ENCODE measurements at regions not wholly inside any gene's neighbourhood (a gene's known extent, or its start where the extent isn't known, plus 50 kb on each side); places are given as distances from the start of the nearest gene placed in this dataset.
A peak's percentile ranks its signal among the peaks of the same experiment; 100 is the strongest.

- FAIRE-seq (no peak), DNase-seq (ENCODE audit: insufficient read length, low spot score) (no peak)
- TF ChIP-seq POU2F2 (IDR thresholded peaks at IDR 0.05; ENCODE audit: low read depth, low read length) = no peak
- no peak for TF ChIP-seq TAF1 (IDR thresholded peaks at IDR 0.05; ENCODE audit: low read depth, low read length)
- no peak for TF ChIP-seq POLR2AphosphoS5 (IDR thresholded peaks at IDR 0.05; ENCODE audit: low read depth, low read length)
- no peak for TF ChIP-seq PAX5 (IDR thresholded peaks at IDR 0.05; ENCODE audit: insufficient read depth, low read length, severe bottlenecking)
- TF ChIP-seq POLR2A (IDR thresholded peaks at IDR 0.05; ENCODE audit: low read depth, low read length) = no peak
Measured at GRCh38 chr2:7613831-7614230, 696.6 kb downstream of the RNF144A start.

GRCh38 chr2:7618031-7618430 lies 700.8 kb downstream of the RNF144A start:
- DNase-seq (ENCODE audit: insufficient read length, low spot score) (no peak), FAIRE-seq (no peak)
- TF ChIP-seq POLR2AphosphoS5 (IDR thresholded peaks at IDR 0.05; ENCODE audit: low read depth, low read length) (no peak), TAF1 (IDR thresholded peaks at IDR 0.05; ENCODE audit: low read depth, low read length) (no peak), POLR2A (IDR thresholded peaks at IDR 0.05; ENCODE audit: low read depth, low read length) (no peak), PAX5 (IDR thresholded peaks at IDR 0.05; ENCODE audit: insufficient read depth, low read length, severe bottlenecking) (no peak), POU2F2 (IDR thresholded peaks at IDR 0.05; ENCODE audit: low read depth, low read length) (no peak), SPI1 (IDR thresholded peaks at IDR 0.05; ENCODE audit: low read depth, low read length) (no peak)

- FAIRE-seq (no peak), DNase-seq (ENCODE audit: insufficient read length, low spot score) (no peak)
- TF ChIP-seq POU2F2 (IDR thresholded peaks at IDR 0.05; ENCODE audit: low read depth, low read length) (no peak), PAX5 (IDR thresholded peaks at IDR 0.05; ENCODE audit: insufficient read depth, low read length, severe bottlenecking) (no peak), POLR2AphosphoS5 (IDR thresholded peaks at IDR 0.05; ENCODE audit: low read depth, low read length) (no peak), SPI1 (IDR thresholded peaks at IDR 0.05; ENCODE audit: low read depth, low read length) (no peak)
Measured at GRCh38 chr2:7619203-7619970, 702.2 kb downstream of the RNF144A start.

GRCh38 chr2:7620255-7620654 lies 703.0 kb downstream of the RNF144A start:
- DNase-seq (ENCODE audit: insufficient read length, low spot score) = no peak
- FAIRE-seq = no peak
- TF ChIP-seq PAX5 (IDR thresholded peaks at IDR 0.05; ENCODE audit: insufficient read depth, low read length, severe bottlenecking) = no peak
- no peak for TF ChIP-seq POU2F2 (IDR thresholded peaks at IDR 0.05; ENCODE audit: low read depth, low read length)
- no peak for TF ChIP-seq POLR2AphosphoS5 (IDR thresholded peaks at IDR 0.05; ENCODE audit: low read depth, low read length)
- no peak for TF ChIP-seq TAF1 (IDR thresholded peaks at IDR 0.05; ENCODE audit: low read depth, low read length)
- no peak for TF ChIP-seq POLR2A (IDR thresholded peaks at IDR 0.05; ENCODE audit: low read depth, low read length)
- no peak for TF ChIP-seq SPI1 (IDR thresholded peaks at IDR 0.05; ENCODE audit: low read depth, low read length)

- DNase-seq (ENCODE audit: insufficient read length, low spot score) (no peak), FAIRE-seq (no peak)
- no peak for TF ChIP-seq POU2F2 (IDR thresholded peaks at IDR 0.05; ENCODE audit: low read depth, low read length)
- no peak for TF ChIP-seq POLR2A (IDR thresholded peaks at IDR 0.05; ENCODE audit: low read depth, low read length)
- no peak for TF ChIP-seq SPI1 (IDR thresholded peaks at IDR 0.05; ENCODE audit: low read depth, low read length)
Measured at GRCh38 chr2:7621018-7621814, 704.0 kb downstream of the RNF144A start.

- DNase-seq (ENCODE audit: insufficient read length, low spot score) = no peak
- FAIRE-seq = no peak
- TF ChIP-seq SPI1 (IDR thresholded peaks at IDR 0.05; ENCODE audit: low read depth, low read length) = peak; percentile 89
- TF ChIP-seq POLR2AphosphoS5 (IDR thresholded peaks at IDR 0.05; ENCODE audit: low read depth, low read length) = no peak
- TF ChIP-seq POLR2A (IDR thresholded peaks at IDR 0.05; ENCODE audit: low read depth, low read length) = no peak
- TF ChIP-seq TAF1 (IDR thresholded peaks at IDR 0.05; ENCODE audit: low read depth, low read length) = no peak
- TF ChIP-seq POU2F2 (IDR thresholded peaks at IDR 0.05; ENCODE audit: low read depth, low read length) = no peak
- TF ChIP-seq PAX5 (IDR thresholded peaks at IDR 0.05; ENCODE audit: insufficient read depth, low read length, severe bottlenecking) = no peak
Measured at GRCh38 chr2:7625392-7626138, 708.4 kb downstream of the RNF144A start.

- FAIRE-seq (no peak), DNase-seq (ENCODE audit: insufficient read length, low spot score) (no peak)
- TF ChIP-seq SPI1 (IDR thresholded peaks at IDR 0.05; ENCODE audit: low read depth, low read length) (no peak), POLR2AphosphoS5 (IDR thresholded peaks at IDR 0.05; ENCODE audit: low read depth, low read length) (no peak), POLR2A (IDR thresholded peaks at IDR 0.05; ENCODE audit: low read depth, low read length) (no peak), TAF1 (IDR thresholded peaks at IDR 0.05; ENCODE audit: low read depth, low read length) (no peak), PAX5 (IDR thresholded peaks at IDR 0.05; ENCODE audit: insufficient read depth, low read length, severe bottlenecking) (no peak), POU2F2 (IDR thresholded peaks at IDR 0.05; ENCODE audit: low read depth, low read length) (no peak)
Measured at GRCh38 chr2:7626139-7626537, 708.9 kb downstream of the RNF144A start.

GRCh38 chr2:7627583-7627982 lies 710.4 kb downstream of the RNF144A start:
- no peak for FAIRE-seq
- no peak for DNase-seq (ENCODE audit: insufficient read length, low spot score)

GRCh38 chr2:7632420-7632819 lies 715.2 kb downstream of the RNF144A start:
- DNase-seq (ENCODE audit: insufficient read length, low spot score) = no peak
- FAIRE-seq = no peak
- TF ChIP-seq POLR2AphosphoS5 (IDR thresholded peaks at IDR 0.05; ENCODE audit: low read depth, low read length) (no peak), POU2F2 (IDR thresholded peaks at IDR 0.05; ENCODE audit: low read depth, low read length) (no peak), SPI1 (IDR thresholded peaks at IDR 0.05; ENCODE audit: low read depth, low read length) (no peak), PAX5 (IDR thresholded peaks at IDR 0.05; ENCODE audit: insufficient read depth, low read length, severe bottlenecking) (no peak), POLR2A (IDR thresholded peaks at IDR 0.05; ENCODE audit: low read depth, low read length) (no peak), TAF1 (IDR thresholded peaks at IDR 0.05; ENCODE audit: low read depth, low read length) (no peak)

More at GRCh38 chr2:7627583-7627982, 710.4 kb downstream of the RNF144A start:
- TF ChIP-seq PAX5 (IDR thresholded peaks at IDR 0.05; ENCODE audit: insufficient read depth, low read length, severe bottlenecking) = no peak
- no peak for TF ChIP-seq POLR2AphosphoS5 (IDR thresholded peaks at IDR 0.05; ENCODE audit: low read depth, low read length)
- TF ChIP-seq POU2F2 (IDR thresholded peaks at IDR 0.05; ENCODE audit: low read depth, low read length) = no peak
- TF ChIP-seq TAF1 (IDR thresholded peaks at IDR 0.05; ENCODE audit: low read depth, low read length) = no peak
- no peak for TF ChIP-seq SPI1 (IDR thresholded peaks at IDR 0.05; ENCODE audit: low read depth, low read length)
- no peak for TF ChIP-seq POLR2A (IDR thresholded peaks at IDR 0.05; ENCODE audit: low read depth, low read length)

Measured in GM12891 (cell line).